ENCODE measurements at regions not wholly inside any gene's neighbourhood (a gene's known extent, or its start where the extent isn't known, plus 50 kb on each side); places are given as distances from the start of the nearest gene placed in this dataset.

DNA sequence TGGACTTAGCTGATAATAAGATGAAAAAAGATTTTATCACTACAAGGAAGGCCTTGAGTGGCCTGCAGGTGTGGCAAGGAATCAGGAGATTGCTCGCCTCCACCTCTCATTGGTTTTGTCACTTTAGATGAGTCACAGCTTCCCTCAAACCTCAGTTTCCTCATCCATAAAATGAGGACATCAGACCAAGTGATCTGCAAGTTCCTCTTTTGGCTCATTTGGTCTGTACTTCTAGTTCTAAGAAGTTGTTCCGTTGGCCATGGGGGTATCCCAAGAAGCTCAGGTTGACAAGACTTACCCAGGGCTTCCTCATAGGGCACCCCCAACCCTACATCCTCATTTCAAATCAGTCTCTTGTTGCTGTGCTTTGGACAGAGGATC lies 254.1 kb downstream of the UACA start:
- H3K36me3 ChIP-seq = no peaks in the 10 kb centered on the region
- no peak for DNase-seq (ENCODE audit: low spot score in 2 of 2)
- no peak overlapping the region for H3K27ac ChIP-seq
- H3K4me1 ChIP-seq = peaks cover 6 to 13% of the 10 kb centered on the region in 2 donors
- peaks cover 17 to 19% of the 10 kb centered on the region in 2 donors for H3K9me3 ChIP-seq
- intact Hi-C loops (cut with DNase I; ENCODE audit: low total_unique reads) = no loop called here
- H3K4me3 ChIP-seq = no peak overlapping the region
- no peaks in the 10 kb centered on the region for H3K27me3 ChIP-seq
- TF ChIP-seq, protein P1, sequence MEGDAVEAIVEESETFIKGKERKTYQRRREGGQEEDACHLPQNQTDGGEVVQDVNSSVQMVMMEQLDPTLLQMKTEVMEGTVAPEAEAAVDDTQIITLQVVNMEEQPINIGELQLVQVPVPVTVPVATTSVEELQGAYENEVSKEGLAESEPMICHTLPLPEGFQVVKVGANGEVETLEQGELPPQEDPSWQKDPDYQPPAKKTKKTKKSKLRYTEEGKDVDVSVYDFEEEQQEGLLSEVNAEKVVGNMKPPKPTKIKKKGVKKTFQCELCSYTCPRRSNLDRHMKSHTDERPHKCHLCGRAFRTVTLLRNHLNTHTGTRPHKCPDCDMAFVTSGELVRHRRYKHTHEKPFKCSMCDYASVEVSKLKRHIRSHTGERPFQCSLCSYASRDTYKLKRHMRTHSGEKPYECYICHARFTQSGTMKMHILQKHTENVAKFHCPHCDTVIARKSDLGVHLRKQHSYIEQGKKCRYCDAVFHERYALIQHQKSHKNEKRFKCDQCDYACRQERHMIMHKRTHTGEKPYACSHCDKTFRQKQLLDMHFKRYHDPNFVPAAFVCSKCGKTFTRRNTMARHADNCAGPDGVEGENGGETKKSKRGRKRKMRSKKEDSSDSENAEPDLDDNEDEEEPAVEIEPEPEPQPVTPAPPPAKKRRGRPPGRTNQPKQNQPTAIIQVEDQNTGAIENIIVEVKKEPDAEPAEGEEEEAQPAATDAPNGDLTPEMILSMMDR (IDR thresholded peaks at IDR 0.05) = no peak
- TF ChIP-seq POLR2A (IDR thresholded peaks at IDR 0.05) (no peak), POLR2AphosphoS5 (IDR thresholded peaks at IDR 0.05) (no peak)

DNA sequence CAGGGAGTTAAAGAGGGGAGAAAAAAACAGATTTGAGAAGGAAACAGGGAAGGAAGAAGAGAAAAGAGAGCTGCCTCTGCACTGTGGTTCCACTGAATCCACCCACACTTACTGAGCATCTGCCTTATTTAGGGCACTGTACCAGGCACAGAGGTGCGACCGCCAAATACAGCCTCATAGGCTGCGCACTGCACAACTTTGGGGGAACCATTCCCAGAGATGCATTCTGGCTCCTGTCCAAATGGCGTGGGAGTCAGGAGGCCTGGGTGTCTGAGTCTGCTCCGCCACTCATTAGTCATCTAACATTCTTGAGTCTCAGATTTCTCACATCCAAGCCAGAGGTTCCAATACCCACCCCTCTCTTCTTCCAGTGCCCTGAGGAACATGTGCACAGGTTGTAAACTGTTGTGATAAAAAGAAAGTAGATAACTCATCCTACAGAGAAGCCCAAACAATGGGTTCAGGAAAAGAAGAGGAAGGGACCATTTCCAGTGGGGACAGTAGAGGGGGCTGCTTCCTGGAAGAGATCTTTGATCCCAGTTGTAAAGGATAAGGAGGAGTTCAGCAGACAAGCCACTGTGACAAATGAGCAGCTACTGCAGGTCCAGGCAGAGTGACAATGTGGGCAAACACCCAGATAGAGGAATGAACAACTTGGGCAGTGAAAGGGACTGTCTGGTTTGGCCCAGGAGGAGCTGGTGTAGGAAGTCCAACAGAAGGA lies 254.6 kb downstream of the UACA start:
- Histone ChIP-seq H3K36me3 (no peaks in the 10 kb centered on the region), H3K27me3 (no peaks in the 10 kb centered on the region), H3K27ac (no peak overlapping the region), H3K4me3 (no peak overlapping the region), H3K9me3 (peaks cover 17 to 19% of the 10 kb centered on the region in 2 donors), H3K4me1 (peaks cover 6 to 15% of the 10 kb centered on the region in 2 donors)
- intact Hi-C loops (cut with DNase I; ENCODE audit: low total_unique reads) = no loop called here
- TF ChIP-seq POLR2AphosphoS5 (IDR thresholded peaks at IDR 0.05) (no peak), POLR2A (IDR thresholded peaks at IDR 0.05) (no peak)
- TF ChIP-seq, protein P1 (IDR thresholded peaks at IDR 0.05) = no peak
- no peak for DNase-seq (ENCODE audit: low spot score in 2 of 2)

DNA sequence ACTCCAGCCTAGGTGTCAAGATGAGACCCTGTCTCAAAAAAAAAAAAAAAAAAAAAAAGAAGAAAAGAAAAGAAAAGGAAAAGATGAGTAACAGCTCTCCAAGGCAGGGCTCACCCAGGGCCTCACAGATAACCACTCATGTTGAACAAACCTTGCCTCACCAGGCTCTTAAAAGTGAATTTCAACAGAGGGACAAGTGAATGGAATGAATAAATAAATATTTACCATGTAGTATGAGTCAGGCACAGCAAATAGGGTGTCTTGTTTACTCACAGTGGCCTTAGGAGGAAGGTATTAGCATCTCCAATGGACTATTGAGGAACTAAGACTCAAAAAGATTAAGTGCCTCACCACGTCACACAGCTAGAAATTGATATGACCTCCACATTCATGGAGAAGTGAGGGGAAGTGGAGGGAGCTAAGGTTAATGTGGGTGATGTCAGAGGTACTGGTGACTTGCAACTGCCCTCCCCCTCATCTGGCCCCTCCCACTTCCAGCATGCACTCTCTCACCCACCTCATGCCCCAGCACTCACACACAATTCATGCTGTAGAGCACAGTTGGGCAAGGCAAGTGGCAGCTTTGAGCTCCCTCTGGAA lies 255.5 kb downstream of the UACA start:
- no peak overlapping the region for H3K4me3 ChIP-seq
- TF ChIP-seq, protein P1 (IDR thresholded peaks at IDR 0.05) = no peak
- TF ChIP-seq POLR2AphosphoS5 (IDR thresholded peaks at IDR 0.05) (no peak), POLR2A (IDR thresholded peaks at IDR 0.05) (no peak)

DNA sequence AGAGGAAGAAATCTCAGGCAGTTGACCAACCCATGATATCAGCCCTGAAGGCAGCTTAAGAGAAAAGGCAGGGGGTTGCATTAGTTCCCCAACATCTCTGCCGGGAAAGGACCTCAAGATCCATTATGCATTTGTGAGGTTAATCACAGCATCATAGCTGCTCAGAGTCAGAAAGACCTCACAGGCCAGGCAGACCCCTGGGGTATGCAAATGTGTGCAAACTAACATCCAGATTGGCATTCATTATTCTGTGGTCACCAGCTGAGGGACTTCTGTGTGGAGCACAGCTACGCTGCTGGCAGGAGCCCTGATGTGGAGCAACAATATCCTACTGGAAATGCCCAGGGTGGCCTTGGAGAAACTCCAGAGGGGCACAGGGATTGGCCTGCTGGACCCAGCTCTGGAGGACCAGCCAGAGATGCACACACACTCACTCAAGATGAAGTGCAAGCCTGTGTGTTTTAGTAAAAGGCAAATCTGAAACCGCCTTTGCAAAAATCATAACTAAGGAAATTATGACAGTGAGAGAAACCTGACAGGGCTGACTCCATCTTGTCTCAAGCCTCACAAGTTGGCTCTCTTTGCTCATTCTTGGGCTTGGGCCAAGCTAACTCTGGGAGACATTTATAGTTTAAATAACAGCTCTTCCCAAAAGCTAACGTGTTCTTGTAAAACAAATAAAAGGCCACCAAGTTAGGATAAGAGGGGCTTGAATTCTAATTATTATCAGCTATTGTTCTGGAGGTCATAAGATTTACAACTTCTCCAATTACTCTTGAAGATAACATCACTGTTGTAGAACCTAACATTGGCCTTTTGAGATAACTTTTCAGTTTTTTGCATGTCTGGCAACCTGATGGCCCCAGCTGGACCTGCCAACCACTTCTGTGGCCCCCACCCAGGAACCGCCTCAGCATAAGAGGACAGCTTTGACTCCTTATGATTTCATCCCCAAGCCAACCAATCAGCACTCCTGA lies 257.1 kb downstream of the UACA start:
- Histone ChIP-seq H3K4me1 (peaks cover 6 to 15% of the 10 kb centered on the region in 2 donors), H3K4me3 (no peak overlapping the region), H3K27ac (peak overlapping the region in 1 of 2 donors; percentile 38), H3K27me3 (no peaks in the 10 kb centered on the region), H3K9me3 (peaks cover 13 to 17% of the 10 kb centered on the region in 2 donors), H3K36me3 (no peaks in the 10 kb centered on the region)
- intact Hi-C loops (cut with DNase I; ENCODE audit: low total_unique reads) = loop anchor here (2.0 kb wide), 1 partner anchor 57 kb away; no protein-coding TSS in a partner anchor
- no peak for DNase-seq (ENCODE audit: low spot score in 2 of 2)
- TF ChIP-seq POLR2A (IDR thresholded peaks at IDR 0.05) (no peak), POLR2AphosphoS5 (IDR thresholded peaks at IDR 0.05) (no peak)
- TF ChIP-seq, protein P1 (IDR thresholded peaks at IDR 0.05) = no peak

More for the DNA sequence above, 255.5 kb downstream of the UACA start:
- intact Hi-C loops (cut with DNase I; ENCODE audit: low total_unique reads) = no loop called here
- no peak overlapping the region for H3K27ac ChIP-seq
- H3K4me1 ChIP-seq = peaks cover 6 to 15% of the 10 kb centered on the region in 2 donors
- H3K27me3 ChIP-seq = no peaks in the 10 kb centered on the region
- peaks cover 17 to 19% of the 10 kb centered on the region in 2 donors for H3K9me3 ChIP-seq
- H3K36me3 ChIP-seq = no peaks in the 10 kb centered on the region
- DNase-seq (ENCODE audit: low spot score in 2 of 2) = no peak
